IMR-90 (cell line): ENCODE measurements at regions not wholly inside any gene's neighbourhood (a gene's known extent, or its start where the extent isn't known, plus 50 kb on each side); places are given as distances from the start of the nearest gene placed in this dataset.

ENCODE experiments used
- CEBPB ChIP-seq: IDR thresholded peaks from 2 replicates; pipeline ENCODE4 v1.6.1; 2012; ENCODE audit warnings: low read depth, low read length, improper control_type of control experiment
- FOS ChIP-seq: fragments of 150-350 bp; IDR thresholded peaks from 2 replicates; pipeline ENCODE4 v1.6.1; 2016; ENCODE audit warnings: low read depth, low read length
- MXI1 ChIP-seq: IDR thresholded peaks from 2 replicates; pipeline ENCODE4 v1.6.1; 2012; ENCODE audit warnings: low read depth, mild to moderate bottlenecking, low read length, moderate library complexity, borderline replicate concordance
- POLR2A ChIP-seq: IDR thresholded peaks from 2 replicates; pipeline ENCODE4 v1.6.1; 2012; ENCODE audit warnings: mild to moderate bottlenecking, low read depth, low read length
- RAD21 ChIP-seq: IDR thresholded peaks from 2 replicates; pipeline ENCODE4 v1.6.1; 2012; ENCODE audit warnings: low read length, improper control_type of control experiment
- RCOR1 ChIP-seq: IDR thresholded peaks from 2 replicates; pipeline ENCODE4 v1.6.1; 2012; ENCODE audit warnings: mild to moderate bottlenecking, low read length, improper control_type of control experiment; ENCODE audit not compliant: insufficient replicate concordance
- USF2 ChIP-seq: fragments of 150-350 bp; IDR thresholded peaks from 2 replicates; pipeline ENCODE4 v1.6.1; 2017; ENCODE audit warnings: mild to moderate bottlenecking, antibody characterized with exemption, low read length, low read depth
- TF ChIP-seq, protein P1 (sequence below): conservative IDR thresholded peaks from 2 replicates; pipeline ENCODE4 v1.5.1; 2012; ENCODE audit warnings: mild to moderate bottlenecking, low read depth, low read length, improper control_type of control experiment

DNA sequence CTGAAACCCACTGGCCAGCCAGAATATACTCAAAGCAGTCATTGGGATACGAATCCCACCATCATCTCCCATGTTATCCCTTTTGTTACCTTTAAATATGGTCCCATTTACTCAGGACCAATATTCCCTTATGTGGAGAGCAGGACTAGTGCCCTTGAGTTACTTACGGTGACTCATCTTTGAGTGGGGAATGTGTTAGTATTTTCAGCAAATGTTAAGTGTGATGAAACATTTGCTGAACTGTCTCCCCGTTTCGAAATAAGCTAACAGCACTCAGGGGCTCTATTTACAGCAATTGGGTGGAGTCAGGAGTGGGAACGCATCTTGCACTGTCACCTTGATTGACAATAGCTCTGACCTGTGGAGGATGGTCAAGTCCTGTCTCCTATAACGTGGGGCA is 67.4 kb downstream of the CTSL start:
- TF ChIP-seq, protein P1, sequence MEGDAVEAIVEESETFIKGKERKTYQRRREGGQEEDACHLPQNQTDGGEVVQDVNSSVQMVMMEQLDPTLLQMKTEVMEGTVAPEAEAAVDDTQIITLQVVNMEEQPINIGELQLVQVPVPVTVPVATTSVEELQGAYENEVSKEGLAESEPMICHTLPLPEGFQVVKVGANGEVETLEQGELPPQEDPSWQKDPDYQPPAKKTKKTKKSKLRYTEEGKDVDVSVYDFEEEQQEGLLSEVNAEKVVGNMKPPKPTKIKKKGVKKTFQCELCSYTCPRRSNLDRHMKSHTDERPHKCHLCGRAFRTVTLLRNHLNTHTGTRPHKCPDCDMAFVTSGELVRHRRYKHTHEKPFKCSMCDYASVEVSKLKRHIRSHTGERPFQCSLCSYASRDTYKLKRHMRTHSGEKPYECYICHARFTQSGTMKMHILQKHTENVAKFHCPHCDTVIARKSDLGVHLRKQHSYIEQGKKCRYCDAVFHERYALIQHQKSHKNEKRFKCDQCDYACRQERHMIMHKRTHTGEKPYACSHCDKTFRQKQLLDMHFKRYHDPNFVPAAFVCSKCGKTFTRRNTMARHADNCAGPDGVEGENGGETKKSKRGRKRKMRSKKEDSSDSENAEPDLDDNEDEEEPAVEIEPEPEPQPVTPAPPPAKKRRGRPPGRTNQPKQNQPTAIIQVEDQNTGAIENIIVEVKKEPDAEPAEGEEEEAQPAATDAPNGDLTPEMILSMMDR, result no peak
- TF ChIP-seq POLR2A, result no peak
- no peak for TF ChIP-seq RCOR1
- TF ChIP-seq USF2, result no peak
- TF ChIP-seq CEBPB, result peak; percentile 90
- no peak for TF ChIP-seq RAD21
- TF ChIP-seq MXI1, result no peak
- TF ChIP-seq FOS, result peak; percentile 92
